Peyer's patch (tissue), 4 donors: ENCODE measurements at regions not wholly inside any gene's neighbourhood (a gene's known extent, or its start where the extent isn't known, plus 50 kb on each side); places are given as distances from the start of the nearest gene placed in this dataset.

Source experiments
- CTCF ChIP-seq, 6 experiments: fragments of 450-650 bp in 4 of 6; fragments of 200-600 bp in 2 of 6; sonication (generic) in 1 of 6; IDR thresholded peaks; one replicate each; pipeline ENCODE4 v1.5.1; 2017 to 2019; ENCODE audit warnings: antibody characterized with exemption in 6 of 6, mild to moderate bottlenecking in 3 of 6, moderate library complexity in 1 of 6
- POLR2A ChIP-seq, 2 donors: fragments of 450-650 bp; IDR thresholded peaks; one replicate each; pipeline ENCODE4 v1.5.1; 2017; ENCODE audit warnings: antibody characterized with exemption in 2 of 2, mild to moderate bottlenecking in 2 of 2, moderate library complexity in 2 of 2

- TF ChIP-seq CTCF (IDR thresholded peaks at IDR 0.05) (no peak), POLR2A (IDR thresholded peaks at IDR 0.05) (no peak)
These were observed 61.0 kb upstream of the NFE2L2 start for GRCh38 chr2:177325554-177325953.
